Peyer's patch (tissue), 4 donors: ENCODE measurements at regions not wholly inside any gene's neighbourhood (a gene's known extent, or its start where the extent isn't known, plus 50 kb on each side); places are given as distances from the start of the nearest gene placed in this dataset.

Experiments
- CTCF ChIP-seq, 6 experiments: fragments of 450-650 bp in 4 of 6; fragments of 200-600 bp in 2 of 6; sonication (generic) in 1 of 6; IDR thresholded peaks; one replicate each; pipeline ENCODE4 v1.5.1; 2017 to 2019; ENCODE audit warnings: antibody characterized with exemption in 6 of 6, mild to moderate bottlenecking in 3 of 6, moderate library complexity in 1 of 6
- POLR2A ChIP-seq, 2 donors: fragments of 450-650 bp; IDR thresholded peaks; one replicate each; pipeline ENCODE4 v1.5.1; 2017; ENCODE audit warnings: antibody characterized with exemption in 2 of 2, mild to moderate bottlenecking in 2 of 2, moderate library complexity in 2 of 2

- no peak for TF ChIP-seq CTCF (IDR thresholded peaks at IDR 0.05)
- TF ChIP-seq POLR2A (IDR thresholded peaks at IDR 0.05) = no peak
Measured at GRCh38 chr14:78010688-78011087, 159.5 kb upstream of the NRXN3 start.
